Neural progenitor cell (in vitro differentiated cells): ENCODE measurements at regions not wholly inside any gene's neighbourhood (a gene's known extent, or its start where the extent isn't known, plus 50 kb on each side); places are given as distances from the start of the nearest gene placed in this dataset.

Experiments
- DNase-seq: peaks from one replicate; pipeline ENCODE4 v3.0.0-alpha.2; 2016; ENCODE audit warnings: low spot score
- H2AFZ ChIP-seq: fragments of 200-600 bp; sonication (generic); replicated peaks from 2 replicates; pipeline ENCODE4 v1.6.1; 2016; ENCODE audit warnings: antibody characterized with exemption
- H3F3A ChIP-seq: fragments of 200-600 bp; sonication (generic); 2 replicates; pipeline ENCODE4 v1.6.1; 2016; ENCODE audit warnings: antibody characterized with exemption, low read depth
- H3K27ac ChIP-seq: fragments of 200-600 bp; sonication (generic); 2 replicates; pipeline ENCODE4 v1.5.1; 2016; ENCODE audit warnings: mild to moderate bottlenecking
- H3K27me3 ChIP-seq: fragments of 200-600 bp; sonication (generic); 2 replicates; pipeline ENCODE4 v1.6.1; 2016; ENCODE audit warnings: mild to moderate bottlenecking, moderate library complexity
- H3K36me3 ChIP-seq: fragments of 200-600 bp; sonication (generic); 2 replicates; pipeline ENCODE4 v1.5.1; 2016
- H3K4me1 ChIP-seq: fragments of 200-600 bp; sonication (generic); 2 replicates; pipeline ENCODE4 v1.6.1; 2016; ENCODE audit warnings: mixed run types
- H3K4me2 ChIP-seq: fragments of 200-600 bp; sonication (generic); 2 replicates; pipeline ENCODE4 v1.6.1; 2016
- H3K4me3 ChIP-seq: fragments of 200-600 bp; sonication (generic); 2 replicates; pipeline ENCODE4 v1.5.1; 2016
- H3K79me2 ChIP-seq: fragments of 200-600 bp; sonication (generic); 2 replicates; pipeline ENCODE4 v1.6.1; 2016; ENCODE audit warnings: low read depth
- H3K9ac ChIP-seq: fragments of 200-600 bp; sonication (generic); 2 replicates; pipeline ENCODE4 v1.6.1; 2016
- H3K9me3 ChIP-seq: fragments of 200-600 bp; sonication (generic); 2 replicates; pipeline ENCODE4 v1.5.1; 2016; ENCODE audit warnings: low read depth
- H4K20me1 ChIP-seq: fragments of 200-600 bp; sonication (generic); 2 replicates; pipeline ENCODE4 v1.6.1; 2016; ENCODE audit warnings: low read depth
- H3K27ac Mint-ChIP-seq: 3 replicates; pipeline ENCODE4 v1.8.0; 2021; ENCODE audit warnings: mixed read lengths
- H3K27me3 Mint-ChIP-seq: 2 replicates; pipeline ENCODE4 v1.8.0; 2022; ENCODE audit warnings: low read depth, mild to moderate bottlenecking, inconsistent platforms, moderate library complexity, mixed read lengths; ENCODE audit not compliant: insufficient read depth
- H3K36me3 Mint-ChIP-seq: 3 replicates; pipeline ENCODE4 v1.8.0; 2021; ENCODE audit warnings: mixed read lengths
- H3K4me1 Mint-ChIP-seq: 3 replicates; pipeline ENCODE4 v1.8.0; 2021; ENCODE audit warnings: mixed read lengths
- H3K4me3 Mint-ChIP-seq: 3 replicates; pipeline ENCODE4 v1.8.0; 2021; ENCODE audit warnings: mild to moderate bottlenecking, moderate library complexity, mixed read lengths
- H3K9me3 Mint-ChIP-seq: 3 replicates; pipeline ENCODE4 v1.8.0; 2020; ENCODE audit warnings: mixed read lengths
- CTCF ChIP-seq: fragments of 200-600 bp; sonication (generic); IDR thresholded peaks from 2 replicates; pipeline ENCODE4 v1.5.1; 2017; ENCODE audit warnings: antibody characterized with exemption, mild to moderate bottlenecking
- EZH2 ChIP-seq: fragments of 200-600 bp; sonication (generic); IDR thresholded peaks from 2 replicates; pipeline ENCODE4 v1.6.1; 2017; ENCODE audit warnings: antibody characterized with exemption, mild to moderate bottlenecking, moderate library complexity
- EZH2phosphoT487 ChIP-seq: fragments of 200-600 bp; sonication (generic); IDR thresholded peaks from 2 replicates; pipeline ENCODE4 v1.6.1; 2017; ENCODE audit warnings: antibody characterized with exemption

- no peaks in the 10 kb centered on the region for H3F3A ChIP-seq
- no peaks in the 10 kb centered on the region for H3K36me3 ChIP-seq
- TF ChIP-seq EZH2 (no peak), EZH2phosphoT487 (no peak), CTCF (no peak)
- H3K4me1 ChIP-seq = no peaks in the 10 kb centered on the region
- H3K4me3 ChIP-seq = no peak overlapping the region
- no peaks in the 10 kb centered on the region for H3K9me3 Mint-ChIP-seq
- H3K27me3 Mint-ChIP-seq = no peaks in the 10 kb centered on the region
- no peaks in the 10 kb centered on the region for H3K27me3 ChIP-seq
- no peak overlapping the region for H3K9ac ChIP-seq
- no peaks in the 10 kb centered on the region for H3K79me2 ChIP-seq
- H2AFZ ChIP-seq = no peak overlapping the region
- no peak overlapping the region for H3K4me2 ChIP-seq
- no peaks in the 10 kb centered on the region for H4K20me1 ChIP-seq
- H3K27ac ChIP-seq = no peak overlapping the region
- no peaks in the 10 kb centered on the region for H3K4me1 Mint-ChIP-seq
- no peaks in the 10 kb centered on the region for H3K36me3 Mint-ChIP-seq
- DNase-seq = no peak
- no peak overlapping the region for H3K27ac Mint-ChIP-seq
- H3K9me3 ChIP-seq = no peaks in the 10 kb centered on the region
- H3K4me3 Mint-ChIP-seq = no peak overlapping the region
These were observed 1357.7 kb downstream of the ROBO1 start for GRCh38 chr3:78410077-78410476.

GRCh38 chr3:78414261-78414660, 1353.5 kb downstream of the ROBO1 start:
- Histone ChIP-seq H3K4me2 (no peak overlapping the region), H3K27me3 (no peaks in the 10 kb centered on the region), H3K9me3 (no peaks in the 10 kb centered on the region), H3K79me2 (no peaks in the 10 kb centered on the region), H3F3A (no peaks in the 10 kb centered on the region), H3K4me1 (no peaks in the 10 kb centered on the region), H3K9ac (no peak overlapping the region), H3K27ac (no peak overlapping the region), H3K36me3 (no peaks in the 10 kb centered on the region), H3K4me3 (no peak overlapping the region), H2AFZ (no peak overlapping the region), H4K20me1 (no peaks in the 10 kb centered on the region)
- Mint-ChIP-seq H3K27me3 (no peaks in the 10 kb centered on the region), H3K4me1 (no peaks in the 10 kb centered on the region), H3K36me3 (no peaks in the 10 kb centered on the region), H3K9me3 (no peaks in the 10 kb centered on the region), H3K27ac (no peak overlapping the region), H3K4me3 (no peak overlapping the region)
- TF ChIP-seq EZH2 (no peak), EZH2phosphoT487 (no peak)
- DNase-seq = no peak

- no peak overlapping the region for H2AFZ ChIP-seq
- H3K9ac ChIP-seq = no peak overlapping the region
- no peak for DNase-seq
- no peaks in the 10 kb centered on the region for H3K4me1 ChIP-seq
- TF ChIP-seq CTCF (no peak), EZH2phosphoT487 (no peak), EZH2 (no peak)
- H3K4me1 Mint-ChIP-seq = no peaks in the 10 kb centered on the region
- no peak overlapping the region for H3K4me3 ChIP-seq
- no peak overlapping the region for H3K27ac Mint-ChIP-seq
- no peaks in the 10 kb centered on the region for H4K20me1 ChIP-seq
- no peaks in the 10 kb centered on the region for H3F3A ChIP-seq
- no peak overlapping the region for H3K4me2 ChIP-seq
- no peaks in the 10 kb centered on the region for H3K36me3 Mint-ChIP-seq
- no peaks in the 10 kb centered on the region for H3K27me3 Mint-ChIP-seq
- no peaks in the 10 kb centered on the region for H3K36me3 ChIP-seq
- no peak overlapping the region for H3K4me3 Mint-ChIP-seq
- H3K79me2 ChIP-seq = no peaks in the 10 kb centered on the region
- H3K9me3 Mint-ChIP-seq = no peaks in the 10 kb centered on the region
- no peaks in the 10 kb centered on the region for H3K9me3 ChIP-seq
- no peaks in the 10 kb centered on the region for H3K27me3 ChIP-seq
- no peak overlapping the region for H3K27ac ChIP-seq
These were observed 1347.2 kb downstream of the ROBO1 start for GRCh38 chr3:78420611-78421010.

GRCh38 chr3:78421247-78421966, 1346.4 kb downstream of the ROBO1 start:
- Histone ChIP-seq H3K4me2 (no peak overlapping the region), H3K9me3 (no peaks in the 10 kb centered on the region), H3K4me3 (no peak overlapping the region), H3K4me1 (no peaks in the 10 kb centered on the region), H3K9ac (no peak overlapping the region), H3K27me3 (no peaks in the 10 kb centered on the region), H3K36me3 (no peaks in the 10 kb centered on the region), H4K20me1 (no peaks in the 10 kb centered on the region), H3K27ac (no peak overlapping the region), H3K79me2 (no peaks in the 10 kb centered on the region), H3F3A (no peaks in the 10 kb centered on the region), H2AFZ (no peak overlapping the region)
- Mint-ChIP-seq H3K27me3 (no peaks in the 10 kb centered on the region), H3K9me3 (no peaks in the 10 kb centered on the region), H3K4me3 (no peak overlapping the region), H3K27ac (no peak overlapping the region), H3K36me3 (no peaks in the 10 kb centered on the region), H3K4me1 (no peaks in the 10 kb centered on the region)
- TF ChIP-seq CTCF (no peak), EZH2phosphoT487 (no peak), EZH2 (no peak)
- DNase-seq = no peak
